A549 (cell line): ENCODE measurements at regions not wholly inside any gene's neighbourhood (a gene's known extent, or its start where the extent isn't known, plus 50 kb on each side); places are given as distances from the start of the nearest gene placed in this dataset.

Experiments used
- ATAC-seq, 2 experiments: fragments of 200-7000 bp in 1 of 2; fragments of >200 bp in 1 of 2; cut with Nextera tagmentation in 1 of 2; cut with Tn5 transposase in 1 of 2; 3 replicates each; pipeline versions ENCODE4 v1.8.0 to v1.9.1; 2018 to 2020; ENCODE audit warnings: mild to moderate bottlenecking in 1 of 2, moderate library complexity in 1 of 2
- CTCF ChIA-PET: fragments of 300-600 bp; sonication (Branson Sonifier 250); formaldehyde crosslinking; extraction: SDS; loops from one replicate; lab custom pipeline; 2021; ENCODE audit warnings: antibody characterized with exemption, inconsistent platforms; lab: Yijun Ruan, JAX
- POLR2A ChIA-PET: fragments of 350-600 bp; formaldehyde crosslinking; extraction: SDS; loops from one replicate; lab custom pipeline; 2021; ENCODE audit warnings: antibody characterized with exemption, inconsistent platforms; lab: Yijun Ruan, JAX
- DNase-seq, 2 experiments: peaks; one replicate each; pipeline versions ENCODE4 v3.0.0 to v3.0.0-alpha.2; 2011 to 2016; ENCODE audit warnings: low read depth in 1 of 2, low spot score in 1 of 2
- FAIRE-seq: peaks from 2 replicates; lab custom pipeline; 2011; peaks lifted over from hg19 to GRCh38; lab: Jason Lieb, UNC
- H3K27ac ChIP-seq, 2 experiments: fragments of >200 bp; sonication (Bioruptor Twin); formaldehyde crosslinking; 3 replicates each; pipeline ENCODE4 v1.5.1; 2016 to 2017
- H3K4me1 ChIP-seq: fragments of >200 bp; sonication (Bioruptor Twin); formaldehyde crosslinking; 3 replicates; pipeline ENCODE4 v1.6.1; 2016
- H3K4me2 ChIP-seq: fragments of >200 bp; sonication (Bioruptor Twin); formaldehyde crosslinking; 3 replicates; pipeline ENCODE4 v1.6.1; 2016
- H3K4me3 ChIP-seq: fragments of >200 bp; sonication (Bioruptor Twin); formaldehyde crosslinking; 3 replicates; pipeline ENCODE4 v1.5.1; 2016
- H3K9me3 ChIP-seq: fragments of >200 bp; sonication (Bioruptor Twin); formaldehyde crosslinking; 3 replicates; pipeline ENCODE4 v1.6.1; 2016
- BCL3 ChIP-seq: fragments of >200 bp; sonication (Bioruptor Twin); formaldehyde crosslinking; IDR thresholded peaks from 3 replicates; pipeline ENCODE4 v1.6.1; 2016
- CBX2 ChIP-seq: fragments of 200-600 bp; sonication (generic); IDR thresholded peaks from 2 replicates; pipeline ENCODE4 v1.6.1; 2016; ENCODE audit warnings: low read depth, mild to moderate bottlenecking, borderline replicate concordance
- EHMT2 ChIP-seq: fragments of 200-600 bp; sonication (generic); IDR thresholded peaks from 2 replicates; pipeline ENCODE4 v1.6.1; 2016; ENCODE audit warnings: antibody characterized with exemption, low read depth, mild to moderate bottlenecking, moderate library complexity
- EP300 ChIP-seq, 2 experiments: fragments of >200 bp; sonication (Bioruptor Twin); formaldehyde crosslinking; IDR thresholded peaks; 2 replicates in 1 of 2; 3 replicates in 1 of 2; pipeline ENCODE4 v1.6.1; 2016 to 2017
- ESRRA ChIP-seq: fragments of 150-350 bp; IDR thresholded peaks from 2 replicates; pipeline ENCODE4 v1.6.1; 2014; ENCODE audit warnings: mild to moderate bottlenecking, low read length, borderline replicate concordance
- FOSL2 ChIP-seq, 2 experiments: fragments of 450-650 bp in 1 of 2; fragments of >200 bp in 1 of 2; sonication (Bioruptor Twin) in 1 of 2; formaldehyde crosslinking; IDR thresholded peaks; 2 replicates each; pipeline versions ENCODE4 v1.5.0 to v1.6.1; 2016 to 2020; ENCODE audit warnings: mild to moderate bottlenecking in 1 of 2, moderate library complexity in 1 of 2
- HOXA7 ChIP-seq: fragments of 250-450 bp; sonication (Bioruptor Pico); IDR thresholded peaks from 2 replicates; pipeline ENCODE4 v1.5.0; 2020; ENCODE audit warnings: mild to moderate bottlenecking, moderate library complexity
- JUN ChIP-seq, 2 experiments: fragments of >200 bp; sonication (Bioruptor Twin); formaldehyde crosslinking; IDR thresholded peaks; 2 replicates in 1 of 2; 3 replicates in 1 of 2; pipeline ENCODE4 v1.6.1; 2016 to 2017
- KDM1A ChIP-seq: fragments of 200-600 bp; sonication (generic); IDR thresholded peaks from 2 replicates; pipeline ENCODE4 v1.6.1; 2016; ENCODE audit warnings: low read depth, mild to moderate bottlenecking
- PBX3 ChIP-seq: IDR thresholded peaks from 2 replicates; pipeline ENCODE4 v1.6.1; 2012
- PHF8 ChIP-seq: fragments of 200-600 bp; sonication (generic); IDR thresholded peaks from 2 replicates; pipeline ENCODE4 v1.6.1; 2016; ENCODE audit warnings: low read depth, mild to moderate bottlenecking, antibody characterized with exemption, moderate library complexity, borderline replicate concordance
- POLR2A ChIP-seq: IDR thresholded peaks from 2 replicates; pipeline ENCODE4 v1.6.1; 2012; ENCODE audit warnings: mild to moderate bottlenecking, low read length
- POLR2AphosphoS2 ChIP-seq: conservative IDR thresholded peaks from 2 replicates; pipeline ENCODE4 v1.6.1; 2012; ENCODE audit warnings: low read length, improper control_type of control experiment, inconsistent platforms
- TP53 ChIP-seq: fragments of 250-450 bp; sonication (Bioruptor Pico); IDR thresholded peaks from 2 replicates; pipeline ENCODE4 v1.5.0; 2021; ENCODE audit warnings: mild to moderate bottlenecking, moderate library complexity
- USF2 ChIP-seq: fragments of 450-650 bp; IDR thresholded peaks from 2 replicates; pipeline ENCODE4 v1.6.1; 2014; ENCODE audit warnings: antibody characterized with exemption
- ZC3H11A ChIP-seq: fragments of 450-650 bp; IDR thresholded peaks from 2 replicates; pipeline ENCODE4 v1.6.1; 2014; ENCODE audit warnings: antibody characterized with exemption, mild to moderate bottlenecking
- ZFP36 ChIP-seq: fragments of 450-650 bp; IDR thresholded peaks from 2 replicates; pipeline ENCODE4 v1.6.1; 2014; ENCODE audit warnings: borderline replicate concordance; ENCODE audit not compliant: partially characterized antibody
- WGBS: methylation state at CpG from one replicate; pipeline ENCODE4 v1.1.6; 2017; ENCODE audit errors: missing lambda C conversion rate; 5-methylcytosine and 5-hydroxymethylcytosine counted together

- TF ChIP-seq BCL3 (no peak), CBX2 (no peak), POLR2AphosphoS2 (no peak), ZFP36 (no peak), ESRRA (no peak)
Observed at GRCh38 chr10:57952741-57953140, 315.0 kb downstream of the IPMK start (continued).

GRCh38 chr10:57950442-57950974, 317.2 kb downstream of the IPMK start:
- ChIA-PET CTCF (interaction anchor here (0.9 kb wide), 1 partner anchor 35 kb away, joined by 3 read pairs; no protein-coding TSS in a partner anchor), POLR2A (no interaction called here)
- no peak for ATAC-seq
- TF ChIP-seq JUN (IDR thresholded peaks at IDR 0.05) (no peak), EHMT2 (no peak), KDM1A (no peak)
- Histone ChIP-seq H3K4me1 (no peaks in the 10 kb centered on the region), H3K4me2 (no peak overlapping the region), H3K27ac (no peak overlapping the region), H3K9me3 (no peaks in the 10 kb centered on the region), H3K4me3 (no peak overlapping the region)
- no peak for FAIRE-seq
- no peak for DNase-seq
- WGBS: 36% methylated on average over 4 of the region's 4 CpGs

- 96% methylated on average over 2 of the region's 2 CpGs for WGBS
- Histone ChIP-seq H3K4me3 (no peak overlapping the region), H3K9me3 (no peaks in the 10 kb centered on the region), H3K27ac (no peak overlapping the region), H3K4me2 (no peak overlapping the region), H3K4me1 (no peaks in the 10 kb centered on the region)
- no peak for FAIRE-seq
- DNase-seq: no peak
- CTCF ChIA-PET: no interaction called here
- ATAC-seq: no peak
- TF ChIP-seq CBX2: no peak
- TF ChIP-seq ZFP36: no peak
- no peak for TF ChIP-seq PBX3
- POLR2A ChIA-PET: no interaction called here
Observed at GRCh38 chr10:57948796-57949195, 318.9 kb downstream of the IPMK start.

GRCh38 chr10:57946833-57947232, 320.9 kb downstream of the IPMK start:
- FAIRE-seq (no peak), DNase-seq (no peak), ATAC-seq (no peak)
- H3K4me3 ChIP-seq: no peak overlapping the region
- POLR2A ChIA-PET: no interaction called here
- H3K4me1 ChIP-seq: no peaks in the 10 kb centered on the region
- no peaks in the 10 kb centered on the region for H3K9me3 ChIP-seq
- H3K4me2 ChIP-seq: no peak overlapping the region
- 84% methylated on average over 1 of the region's 1 CpG for WGBS
- CTCF ChIA-PET: no interaction called here
- no peak for TF ChIP-seq BCL3
- no peak for TF ChIP-seq FOSL2 (IDR thresholded peaks at IDR 0.05)
- no peak for TF ChIP-seq FOSL2 (CRISPR knock-in tag; IDR thresholded peaks at IDR 0.05)
- no peak for TF ChIP-seq PHF8
- TF ChIP-seq POLR2A: no peak
- TF ChIP-seq ZC3H11A: no peak
- TF ChIP-seq TP53: no peak
- no peak for TF ChIP-seq USF2
- no peak for TF ChIP-seq PBX3
- no peak for TF ChIP-seq HOXA7 (CRISPR knock-in tag)
- TF ChIP-seq EP300 (IDR thresholded peaks at IDR 0.05): no peak
- no peak overlapping the region for H3K27ac ChIP-seq
